ENCODE measurements at regions not wholly inside any gene's neighbourhood (a gene's known extent, or its start where the extent isn't known, plus 50 kb on each side); places are given as distances from the start of the nearest gene placed in this dataset.

GRCh38 chr15:87805117-87805820 lies 451.3 kb downstream of the NTRK3 start:
- TF ChIP-seq POLR2A (IDR thresholded peaks at IDR 0.05) (no peak), POLR2AphosphoS5 (IDR thresholded peaks at IDR 0.05) (no peak), CTCF (IDR thresholded peaks at IDR 0.05) (no peak), EP300 (IDR thresholded peaks at IDR 0.05) (no peak)
